Ishikawa (cell line): ENCODE measurements at regions not wholly inside any gene's neighbourhood (a gene's known extent, or its start where the extent isn't known, plus 50 kb on each side); places are given as distances from the start of the nearest gene placed in this dataset.

ENCODE experiments used
- CEBPB ChIP-seq: IDR thresholded peaks from 2 replicates; pipeline ENCODE4 v1.6.1; 2012
- CREB1 ChIP-seq: IDR thresholded peaks from 2 replicates; pipeline ENCODE4 v1.6.1; 2012; ENCODE audit warnings: low read depth
- EGR1 ChIP-seq: IDR thresholded peaks from 2 replicates; pipeline ENCODE4 v1.6.1; 2012
- EP300 ChIP-seq: IDR thresholded peaks from 2 replicates; pipeline ENCODE4 v1.6.1; 2012; ENCODE audit warnings: borderline replicate concordance
- FOXM1 ChIP-seq: IDR thresholded peaks from 2 replicates; pipeline ENCODE4 v1.6.1; 2012; ENCODE audit warnings: low read depth, borderline replicate concordance
- MAX ChIP-seq: IDR thresholded peaks from 2 replicates; pipeline ENCODE4 v1.6.1; 2012
- NFIC ChIP-seq: IDR thresholded peaks from 2 replicates; pipeline ENCODE4 v1.6.1; 2012
- RAD21 ChIP-seq: IDR thresholded peaks from 2 replicates; pipeline ENCODE4 v1.6.1; 2012; ENCODE audit warnings: low read depth
- REST ChIP-seq: IDR thresholded peaks from 2 replicates; pipeline ENCODE4 v1.6.1; 2012; ENCODE audit warnings: low read depth, mild to moderate bottlenecking
- TAF1 ChIP-seq: IDR thresholded peaks from 2 replicates; pipeline ENCODE4 v1.6.1; 2012; ENCODE audit warnings: low read depth, mild to moderate bottlenecking
- TCF12 ChIP-seq: IDR thresholded peaks from 2 replicates; pipeline ENCODE4 v1.6.1; 2012; ENCODE audit warnings: low read depth
- TEAD4 ChIP-seq: IDR thresholded peaks from 2 replicates; pipeline ENCODE4 v1.6.1; 2012
- USF1 ChIP-seq: IDR thresholded peaks from 2 replicates; pipeline ENCODE4 v1.6.1; 2012
- YY1 ChIP-seq: IDR thresholded peaks from 2 replicates; pipeline ENCODE4 v1.6.1; 2012; ENCODE audit warnings: low read depth
- ZBTB7A ChIP-seq: IDR thresholded peaks from 2 replicates; pipeline ENCODE4 v1.6.1; 2012; ENCODE audit warnings: low read depth

GRCh38 chr6:140636908-140637402, 1262.5 kb upstream of the CITED2 start:
- TF ChIP-seq TAF1 (no peak), EGR1 (no peak), EP300 (no peak), CREB1 (no peak), TEAD4 (no peak), ZBTB7A (no peak), RAD21 (no peak), TCF12 (no peak), CEBPB (no peak), YY1 (no peak), USF1 (no peak), REST (no peak), FOXM1 (no peak)

GRCh38 chr6:140636271-140636907, 1261.9 kb upstream of the CITED2 start:
- TF ChIP-seq TEAD4 (no peak), NFIC (no peak), REST (no peak), RAD21 (no peak), TCF12 (no peak), EP300 (no peak), ZBTB7A (no peak), EGR1 (no peak), CEBPB (no peak), FOXM1 (no peak), MAX (no peak), YY1 (no peak), USF1 (no peak), CREB1 (no peak), TAF1 (no peak)

GRCh38 chr6:140627002-140627401, 1252.6 kb upstream of the CITED2 start:
- TF ChIP-seq CREB1 = no peak
- TF ChIP-seq REST = no peak
- no peak for TF ChIP-seq YY1
- no peak for TF ChIP-seq CEBPB
- TF ChIP-seq TAF1 = no peak
- TF ChIP-seq EGR1 = no peak
- no peak for TF ChIP-seq MAX
- no peak for TF ChIP-seq TEAD4
- TF ChIP-seq ZBTB7A = no peak
- no peak for TF ChIP-seq RAD21
- no peak for TF ChIP-seq FOXM1
- no peak for TF ChIP-seq USF1
- TF ChIP-seq TCF12 = no peak
- TF ChIP-seq EP300 = no peak
- no peak for TF ChIP-seq NFIC

- TF ChIP-seq REST = no peak
- TF ChIP-seq YY1 = no peak
- TF ChIP-seq CREB1 = no peak
- no peak for TF ChIP-seq TCF12
- no peak for TF ChIP-seq NFIC
- no peak for TF ChIP-seq USF1
- no peak for TF ChIP-seq EGR1
- no peak for TF ChIP-seq FOXM1
- TF ChIP-seq TAF1 = no peak
- no peak for TF ChIP-seq EP300
- no peak for TF ChIP-seq ZBTB7A
- TF ChIP-seq RAD21 = no peak
- no peak for TF ChIP-seq MAX
- TF ChIP-seq TEAD4 = no peak
- no peak for TF ChIP-seq CEBPB
Observed at GRCh38 chr6:140623498-140623897, 1249.0 kb upstream of the CITED2 start.
